GM23248 (cell line): ENCODE measurements at regions not wholly inside any gene's neighbourhood (a gene's known extent, or its start where the extent isn't known, plus 50 kb on each side); places are given as distances from the start of the nearest gene placed in this dataset.

ENCODE experiments used
- EZH2 ChIP-seq: fragments of 200-600 bp; sonication (generic); IDR thresholded peaks from 2 replicates; pipeline ENCODE4 v1.6.1; 2018; ENCODE audit warnings: antibody characterized with exemption, mild to moderate bottlenecking; ENCODE audit not compliant: insufficient read depth, poor library complexity, severe bottlenecking
- EZH2phosphoT487 ChIP-seq: fragments of 200-600 bp; sonication (generic); IDR thresholded peaks from 2 replicates; pipeline ENCODE4 v1.6.1; 2018; ENCODE audit warnings: antibody characterized with exemption, moderate library complexity, mild to moderate bottlenecking, low read depth; ENCODE audit not compliant: insufficient read depth

GRCh38 chr5:104533498-104533897 lies 970.9 kb upstream of the NUDT12 start:
- TF ChIP-seq EZH2: no peak
- no peak for TF ChIP-seq EZH2phosphoT487
